ENCODE measurements at regions not wholly inside any gene's neighbourhood (a gene's known extent, or its start where the extent isn't known, plus 50 kb on each side); places are given as distances from the start of the nearest gene placed in this dataset.

- no peak for DNase-seq (ENCODE audit: low read depth in 2 of 2)
Measured at GRCh38 chr10:123526356-123527064, 139.6 kb upstream of the GPR26 start.

DNA sequence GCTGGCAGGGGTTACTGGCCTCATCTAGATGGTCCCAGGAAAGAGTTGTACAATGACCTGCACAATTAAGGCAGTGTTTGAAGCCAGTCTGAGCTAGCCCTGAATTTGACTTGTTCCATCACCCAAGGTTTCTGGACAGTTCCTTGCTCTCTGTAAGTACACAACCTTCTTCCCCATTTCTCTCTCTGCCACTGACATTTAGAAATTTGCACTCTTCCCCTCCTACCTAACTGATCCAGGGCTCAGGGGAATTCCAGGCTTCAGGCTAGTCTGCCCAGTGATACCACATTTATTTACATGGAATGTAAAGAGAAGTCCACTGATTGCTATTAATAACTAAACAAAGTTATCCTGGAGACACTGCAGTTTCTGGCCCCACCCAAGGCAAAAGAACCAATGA is 139.0 kb upstream of the GPR26 start:
- DNase-seq (ENCODE audit: low read depth in 2 of 2) = no peak

DNA sequence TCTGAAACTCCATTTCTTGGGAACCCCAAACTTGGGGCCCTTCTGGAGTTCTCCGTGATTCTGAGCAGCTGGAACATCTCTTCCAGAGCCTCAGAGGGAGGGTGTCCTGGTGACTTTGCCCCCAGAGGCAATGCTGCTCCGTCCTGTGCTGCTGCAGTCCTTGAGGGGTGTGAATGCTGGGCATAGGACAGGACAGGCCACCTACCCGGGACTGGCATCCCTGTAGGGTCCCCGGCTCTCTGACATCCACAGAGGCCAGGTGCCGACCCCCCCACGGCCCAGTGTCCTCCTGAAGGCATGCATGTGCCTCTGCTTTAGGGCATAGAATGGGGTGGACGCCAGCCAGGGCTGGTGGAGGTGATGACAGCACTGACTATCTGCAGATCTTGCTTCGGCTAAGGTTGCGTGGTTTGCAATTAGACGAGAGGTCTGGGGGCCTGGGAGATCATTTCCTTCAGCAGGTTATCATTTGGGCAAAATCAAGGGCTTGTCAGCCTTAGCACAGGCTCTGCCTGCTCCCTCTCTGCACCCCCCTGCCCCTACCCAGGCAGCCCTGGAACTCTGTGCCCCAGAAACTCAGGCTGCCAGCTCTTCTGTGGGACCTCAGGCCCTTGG is 136.9 kb upstream of the GPR26 start:
- DNase-seq (ENCODE audit: low read depth in 2 of 2) = no peak

- no peak for DNase-seq (ENCODE audit: low read depth in 2 of 2)
Measured at GRCh38 chr10:123530166-123530870, 135.8 kb upstream of the GPR26 start.

DNA sequence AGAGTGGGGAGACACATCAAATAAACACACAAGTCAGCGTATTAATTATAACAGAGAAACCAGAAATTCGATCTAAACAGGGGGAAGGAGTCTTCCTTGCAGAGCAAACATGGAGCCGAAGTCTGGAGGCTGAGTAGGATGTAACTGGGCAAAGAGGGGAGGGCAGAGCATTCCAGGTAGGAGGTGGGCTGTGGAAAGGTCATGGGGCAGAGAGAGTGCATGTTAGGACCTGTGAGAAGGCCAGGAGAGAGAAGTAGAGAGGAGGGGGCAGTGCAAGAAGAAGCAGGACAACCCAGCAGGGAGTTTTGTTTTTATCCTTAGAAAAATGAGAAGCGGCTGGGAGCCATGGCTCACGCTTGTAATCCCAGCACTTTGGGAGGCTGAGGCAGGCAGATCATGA is 130.8 kb upstream of the GPR26 start:
- no peak for DNase-seq (ENCODE audit: low read depth in 2 of 2)

- DNase-seq (ENCODE audit: low read depth in 2 of 2) = no peak
Measured at GRCh38 chr10:123536176-123536845, 129.8 kb upstream of the GPR26 start.

GRCh38 chr10:123537188-123537961 is 128.8 kb upstream of the GPR26 start:
- DNase-seq (ENCODE audit: low read depth in 2 of 2) = no peak

DNA sequence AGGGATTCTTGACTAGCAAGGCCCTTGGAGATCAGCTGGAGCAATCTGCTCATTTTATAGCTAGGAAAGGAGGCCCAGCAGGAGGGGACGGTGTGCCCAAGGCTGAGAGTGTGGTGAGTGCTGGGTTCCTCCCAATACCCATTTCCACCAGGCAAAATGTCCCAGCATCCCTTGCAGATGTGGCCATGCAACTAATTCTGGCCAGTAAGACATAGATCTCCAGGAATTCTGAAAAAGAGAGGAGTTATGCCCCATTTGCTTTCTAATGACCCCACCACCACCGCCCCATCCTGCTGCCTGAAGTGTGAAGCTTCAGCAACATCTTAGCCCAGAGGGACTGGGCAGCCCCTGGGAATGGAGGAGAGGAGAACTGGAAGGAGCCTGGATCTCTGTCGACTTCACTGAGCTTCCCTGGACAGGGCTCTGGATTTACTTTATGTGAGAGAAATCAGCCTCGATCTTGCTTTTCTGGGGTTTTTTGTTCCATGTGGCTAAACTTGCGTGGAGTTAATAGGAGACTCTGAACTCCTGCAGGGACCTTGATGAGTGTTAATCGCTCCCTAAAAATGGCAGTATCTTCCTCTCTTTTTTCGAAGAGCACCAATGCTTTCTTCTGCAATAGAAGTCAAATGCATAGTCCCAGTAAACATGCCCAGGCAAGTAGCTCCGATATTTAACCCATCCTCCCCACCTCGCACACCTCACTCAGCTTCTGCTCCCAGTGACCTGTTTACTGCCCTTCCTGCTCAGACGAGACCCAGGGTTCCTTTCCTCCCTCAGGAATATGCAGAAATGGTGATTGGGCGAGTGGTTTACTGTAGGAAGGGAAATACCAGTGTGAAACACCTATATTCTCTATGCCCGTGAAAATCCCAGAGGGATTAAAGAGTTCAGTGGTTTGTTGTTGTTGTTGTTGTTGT is 127.5 kb upstream of the GPR26 start:
- DNase-seq (ENCODE audit: low read depth in 2 of 2) = no peak

DNA sequence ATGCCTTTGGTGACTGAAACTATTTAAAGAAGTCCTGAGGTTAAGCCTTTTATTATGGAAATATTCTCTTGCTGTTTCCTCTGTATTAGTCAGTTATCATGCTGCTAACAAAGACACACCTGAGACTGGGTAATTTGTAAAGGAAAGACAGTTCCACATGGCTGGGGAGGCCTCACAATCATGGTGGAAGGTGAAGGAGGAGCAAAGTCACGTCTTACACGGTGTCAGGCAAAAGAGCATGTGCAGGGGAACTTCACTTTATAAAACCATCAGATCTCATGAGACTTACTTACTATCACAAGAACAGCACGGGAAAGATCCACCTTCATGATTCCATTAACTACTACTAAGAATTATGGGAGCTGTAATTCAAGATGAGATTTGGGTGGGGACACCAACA is 121.2 kb upstream of the GPR26 start:
- DNase-seq (ENCODE audit: low read depth in 2 of 2) = no peak

- DNase-seq (ENCODE audit: low read depth in 2 of 2) = no peak
Measured at GRCh38 chr10:123548770-123549169, 117.4 kb upstream of the GPR26 start.

GRCh38 chr10:123549761-123550454 is 116.2 kb upstream of the GPR26 start:
- DNase-seq (ENCODE audit: low read depth in 2 of 2) = no peak

- no peak for DNase-seq (ENCODE audit: low read depth in 2 of 2)
Measured at GRCh38 chr10:123550675-123551096, 115.5 kb upstream of the GPR26 start.

GRCh38 chr10:123551259-123551658 is 114.9 kb upstream of the GPR26 start:
- no peak for DNase-seq (ENCODE audit: low read depth in 2 of 2)

GRCh38 chr10:123552760-123553554 is 113.2 kb upstream of the GPR26 start:
- no peak for DNase-seq (ENCODE audit: low read depth in 2 of 2)

DNA sequence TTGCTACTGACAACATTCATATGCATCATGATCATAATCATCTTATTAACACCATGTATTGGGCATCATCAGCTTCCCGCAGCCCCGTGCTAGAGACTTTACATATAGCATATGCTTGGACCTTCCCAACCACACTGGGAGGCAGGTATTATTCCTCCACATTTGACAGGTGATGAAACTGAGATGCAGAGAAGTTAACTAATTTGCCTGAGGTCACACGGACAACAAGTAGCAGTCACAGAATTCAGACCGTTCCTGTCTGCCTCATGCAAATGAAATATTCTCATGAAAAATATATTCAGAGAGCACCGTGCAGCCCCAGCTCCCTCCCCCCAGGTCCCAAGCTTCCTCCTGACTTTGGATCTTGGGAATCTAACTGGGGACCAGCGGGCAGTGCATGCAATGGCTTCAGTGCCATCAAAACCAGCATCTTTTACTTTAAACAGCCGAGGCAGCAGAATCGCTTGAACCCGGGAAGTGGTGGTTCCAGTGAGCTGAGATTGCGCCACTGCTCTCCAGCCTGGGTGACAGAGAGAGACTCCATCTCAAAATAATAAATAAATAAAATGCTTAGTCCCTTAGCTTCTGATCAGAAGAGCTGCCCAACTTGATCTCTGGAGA is 112.2 kb upstream of the GPR26 start:
- no peak for DNase-seq (ENCODE audit: low read depth in 2 of 2)

GRCh38 chr10:123554656-123555055 is 111.5 kb upstream of the GPR26 start:
- DNase-seq (ENCODE audit: low read depth in 2 of 2) = no peak

- no peak for DNase-seq (ENCODE audit: low read depth in 2 of 2)
Measured at GRCh38 chr10:123555616-123556015, 110.5 kb upstream of the GPR26 start.

DNA sequence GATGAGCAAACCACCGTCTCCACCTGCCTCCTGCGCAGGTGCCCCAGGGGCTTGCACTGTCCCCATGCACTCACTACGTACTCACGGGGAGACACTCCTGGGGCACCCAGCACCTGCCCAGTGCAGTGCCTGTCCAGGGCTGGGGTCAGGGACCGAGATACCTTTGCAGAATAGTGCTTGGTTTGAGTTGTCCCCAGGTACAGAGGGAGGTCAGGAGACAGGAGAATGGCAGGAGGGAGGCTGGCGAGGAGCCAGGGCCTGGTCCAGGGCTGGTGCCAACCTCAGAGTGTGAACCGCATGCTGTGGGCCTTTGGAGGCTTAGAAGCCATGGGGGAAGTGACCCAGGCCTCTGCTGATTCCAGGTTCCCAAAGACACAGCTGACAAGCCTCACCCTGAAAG is 110.1 kb upstream of the GPR26 start:
- DNase-seq (ENCODE audit: low read depth in 2 of 2) = no peak

DNA sequence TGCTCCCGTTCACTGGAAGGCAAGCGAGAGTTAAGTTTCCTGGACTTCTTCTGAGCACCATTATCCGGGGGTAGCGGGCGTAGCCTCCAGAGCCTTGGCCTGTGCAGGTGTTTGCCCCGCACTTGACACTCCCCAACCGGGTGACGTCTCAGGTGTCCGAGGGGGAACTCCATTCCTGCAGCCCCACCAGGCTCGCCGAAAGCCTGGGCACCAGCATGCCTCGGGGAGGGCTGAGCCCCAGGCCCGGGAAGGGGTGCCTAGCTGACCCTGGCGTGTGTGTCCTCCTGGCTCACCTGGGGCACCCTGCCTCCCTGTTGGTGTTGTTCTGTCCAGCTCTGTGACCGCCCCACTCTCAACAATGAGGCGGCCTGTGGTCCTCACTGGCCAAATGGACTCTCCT is 109.4 kb upstream of the GPR26 start:
- DNase-seq (ENCODE audit: low read depth in 2 of 2) = no peak

Data from fibroblast of skin of left quadriceps (primary cell).